ENCODE measurements at regions not wholly inside any gene's neighbourhood (a gene's known extent, or its start where the extent isn't known, plus 50 kb on each side); places are given as distances from the start of the nearest gene placed in this dataset.

- TF ChIP-seq CTCF (IDR thresholded peaks at IDR 0.05; ENCODE audit: control extremely low read depth, extremely low read depth), result no peak
- Histone ChIP-seq H3K9ac (ENCODE audit: insufficient read depth in 1 of 2, low read length in 2 of 2) (no peak overlapping the region), H3K4me1 (ENCODE audit: control insufficient read depth in 5 of 5, insufficient read depth in 5 of 5, low read length in 5 of 5) (no peaks in the 10 kb centered on the region), H3K9me3 (ENCODE audit: control insufficient read depth in 4 of 4, insufficient read depth in 3 of 4, low read length in 3 of 4) (peaks cover 0 to 3% (median 0%) of the 10 kb centered on the region in 4 donors), H3K27me3 (ENCODE audit: control insufficient read depth in 3 of 3, insufficient read depth in 3 of 3, low read length in 2 of 3) (no peaks in the 10 kb centered on the region), H3K4me3 (no peak overlapping the region), H3K27ac (ENCODE audit: low read depth in 1 of 2, low read length in 1 of 2) (no peak overlapping the region), H3K36me3 (ENCODE audit: control insufficient read depth in 4 of 4, insufficient read depth in 4 of 4, low read length in 4 of 4) (no peaks in the 10 kb centered on the region)
- DNase-seq (no peak), ATAC-seq (ENCODE audit: insufficient read depth, low FRiP score) (no peak)
- WGBS, 2 donors, result 88 to 93% methylated on average over 7 of the region's 7 CpGs
Measured at GRCh38 chr17:6218333-6218732, 148.2 kb downstream of the WSCD1 start.

DNA sequence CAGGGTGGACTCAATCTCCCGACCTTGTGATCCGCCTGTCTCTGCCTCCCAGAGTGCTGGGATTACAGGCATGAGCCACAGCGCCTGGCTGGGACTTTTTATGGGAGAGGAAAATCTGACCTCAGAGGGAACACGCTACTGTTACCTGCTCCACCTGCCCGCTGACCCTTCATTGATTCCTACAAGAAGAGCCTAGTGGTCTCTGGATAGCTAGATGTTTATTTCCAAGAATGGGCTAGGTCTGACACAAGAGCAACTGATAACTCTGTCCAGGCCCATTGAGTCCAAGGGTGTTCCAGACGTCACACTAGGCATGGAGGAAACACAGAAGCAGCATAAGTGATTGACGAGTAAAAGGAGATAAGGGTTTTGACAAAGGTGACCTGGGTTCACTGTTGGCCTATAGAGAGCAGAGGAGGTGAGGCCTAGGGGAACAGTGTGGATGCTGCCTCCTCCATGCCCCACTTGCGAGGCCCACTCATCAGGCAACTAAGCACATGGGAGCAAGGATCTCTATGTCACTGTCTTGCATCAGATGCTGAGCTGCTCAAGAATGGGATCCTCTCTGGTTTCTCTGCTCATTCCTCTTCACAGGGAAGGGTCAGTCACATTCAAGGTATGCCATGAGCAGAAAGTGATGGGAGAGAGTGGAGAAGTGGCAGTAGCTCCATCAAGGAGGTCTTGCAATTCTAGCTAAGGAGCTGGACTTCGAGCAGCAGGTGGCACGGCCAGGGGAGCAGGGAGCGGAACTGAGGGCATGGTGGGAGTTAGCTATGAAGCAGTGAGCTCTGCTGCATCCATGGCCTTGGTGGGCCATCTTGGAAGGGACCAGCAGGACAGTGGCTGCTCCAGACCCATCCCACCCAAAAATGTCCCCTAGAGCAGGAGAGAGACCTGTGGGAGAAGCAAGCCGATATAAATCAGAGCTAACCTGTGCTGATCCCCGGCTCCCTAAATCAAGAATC, 145.2 kb downstream of the WSCD1 start:
- no peak for TF ChIP-seq CTCF (IDR thresholded peaks at IDR 0.05; ENCODE audit: control extremely low read depth, extremely low read depth)
- no peaks in the 10 kb centered on the region for H3K36me3 ChIP-seq (ENCODE audit: control insufficient read depth in 4 of 4, insufficient read depth in 4 of 4, low read length in 4 of 4)
- H3K9me3 ChIP-seq (ENCODE audit: control insufficient read depth in 4 of 4, insufficient read depth in 3 of 4, low read length in 3 of 4), result no peaks in the 10 kb centered on the region
- no peak overlapping the region for H3K27ac ChIP-seq (ENCODE audit: low read depth in 1 of 2, low read length in 1 of 2)
- ATAC-seq (ENCODE audit: insufficient read depth, low FRiP score), result no peak
- H3K4me1 ChIP-seq (ENCODE audit: control insufficient read depth in 5 of 5, insufficient read depth in 5 of 5, low read length in 5 of 5), result no peaks in the 10 kb centered on the region
- no peaks in the 10 kb centered on the region for H3K27me3 ChIP-seq (ENCODE audit: control insufficient read depth in 3 of 3, insufficient read depth in 3 of 3, low read length in 2 of 3)
- DNase-seq, result no peak
- H3K9ac ChIP-seq (ENCODE audit: insufficient read depth in 1 of 2, low read length in 2 of 2), result no peak overlapping the region
- 86 to 87% methylated on average over 11 to 13 of the region's 13 CpGs for WGBS, 2 donors
- no peak overlapping the region for H3K4me3 ChIP-seq

- Histone ChIP-seq H3K4me3 (no peak overlapping the region), H3K9ac (ENCODE audit: insufficient read depth in 1 of 2, low read length in 2 of 2) (no peak overlapping the region), H3K36me3 (ENCODE audit: control insufficient read depth in 4 of 4, insufficient read depth in 4 of 4, low read length in 4 of 4) (no peaks in the 10 kb centered on the region), H3K9me3 (ENCODE audit: control insufficient read depth in 4 of 4, insufficient read depth in 3 of 4, low read length in 3 of 4) (no peaks in the 10 kb centered on the region), H3K4me1 (ENCODE audit: control insufficient read depth in 5 of 5, insufficient read depth in 5 of 5, low read length in 5 of 5) (no peaks in the 10 kb centered on the region), H3K27ac (ENCODE audit: low read depth in 1 of 2, low read length in 1 of 2) (no peak overlapping the region), H3K27me3 (ENCODE audit: control insufficient read depth in 3 of 3, insufficient read depth in 3 of 3, low read length in 2 of 3) (no peaks in the 10 kb centered on the region)
- ATAC-seq (ENCODE audit: insufficient read depth, low FRiP score) (no peak), DNase-seq (no peak)
- 87 to 100% methylated on average over 4 of the region's 4 CpGs for WGBS, 2 donors
- TF ChIP-seq CTCF (IDR thresholded peaks at IDR 0.05; ENCODE audit: control extremely low read depth, extremely low read depth), result no peak
Measured at GRCh38 chr17:6213859-6214258, 143.7 kb downstream of the WSCD1 start.

All from lung (tissue), 11 donors.